Kidney epithelial cell (primary cell): ENCODE measurements at regions not wholly inside any gene's neighbourhood (a gene's known extent, or its start where the extent isn't known, plus 50 kb on each side); places are given as distances from the start of the nearest gene placed in this dataset.
A peak's percentile ranks its signal among the peaks of the same experiment; 100 is the strongest.

Experiments
- DNase-seq: peaks from one replicate; pipeline ENCODE4 v3.0.0-alpha.2; 2010; ENCODE audit warnings: low read depth
- H3K27me3 ChIP-seq: 2 replicates; pipeline ENCODE4 v1.6.0; 2011; ENCODE audit warnings: low read length; ENCODE audit not compliant: control insufficient read depth, insufficient read depth
- H3K36me3 ChIP-seq: 2 replicates; pipeline ENCODE4 v1.5.1; 2011; ENCODE audit warnings: low read length; ENCODE audit not compliant: control insufficient read depth, insufficient read depth
- H3K4me3 ChIP-seq: 2 replicates; pipeline ENCODE4 v1.5.1; 2011; ENCODE audit warnings: low read depth, mild to moderate bottlenecking, control low read depth, low read length
- TF ChIP-seq, protein P1 (sequence below): IDR thresholded peaks from 2 replicates; pipeline ENCODE4 v1.5.1; 2011; ENCODE audit warnings: mild to moderate bottlenecking, moderate library complexity, low read length, control low read depth, inconsistent platforms; ENCODE audit not compliant: insufficient read depth, poor library complexity, severe bottlenecking

DNA sequence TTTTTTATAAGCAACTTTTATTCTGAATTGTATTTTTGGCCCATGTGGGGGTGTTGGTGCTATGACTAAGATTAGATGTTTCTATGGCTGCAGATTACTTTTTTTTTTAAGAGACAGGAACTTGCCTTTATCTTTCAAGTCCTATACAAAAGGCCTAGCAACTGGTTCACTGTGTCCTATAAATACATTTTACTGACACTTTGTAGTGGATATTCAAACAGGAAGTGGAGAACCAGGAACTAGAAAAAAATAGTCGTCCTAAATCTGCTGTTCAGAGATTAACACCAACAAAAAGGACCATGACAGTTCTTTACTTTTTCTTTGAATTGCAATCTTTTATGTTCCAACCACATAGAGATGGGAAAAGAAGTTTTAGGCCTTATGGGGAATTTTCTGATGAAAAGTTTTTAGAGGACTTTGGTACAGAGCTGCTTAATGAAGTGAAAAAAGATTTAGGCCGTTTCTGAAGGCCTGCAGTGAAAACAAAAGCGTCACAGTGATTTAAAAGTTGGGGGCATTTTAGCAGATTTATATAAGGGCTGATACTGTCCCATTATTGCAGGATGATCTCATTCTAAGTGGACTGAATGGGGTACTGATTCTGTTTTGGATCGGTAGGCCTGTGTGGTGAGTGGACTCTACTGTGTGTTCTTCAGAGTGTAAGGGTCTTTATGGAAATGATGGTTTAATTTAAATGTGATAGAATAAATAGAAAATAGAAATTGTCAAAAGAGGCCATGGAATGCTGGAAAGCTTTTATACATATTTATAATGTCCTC, 136.4 kb upstream of the DEPDC1 start:
- DNase-seq = no peak
- no peaks in the 10 kb centered on the region for H3K27me3 ChIP-seq
- no peaks in the 10 kb centered on the region for H3K36me3 ChIP-seq
- H3K4me3 ChIP-seq = no peak overlapping the region
- TF ChIP-seq, protein P1, sequence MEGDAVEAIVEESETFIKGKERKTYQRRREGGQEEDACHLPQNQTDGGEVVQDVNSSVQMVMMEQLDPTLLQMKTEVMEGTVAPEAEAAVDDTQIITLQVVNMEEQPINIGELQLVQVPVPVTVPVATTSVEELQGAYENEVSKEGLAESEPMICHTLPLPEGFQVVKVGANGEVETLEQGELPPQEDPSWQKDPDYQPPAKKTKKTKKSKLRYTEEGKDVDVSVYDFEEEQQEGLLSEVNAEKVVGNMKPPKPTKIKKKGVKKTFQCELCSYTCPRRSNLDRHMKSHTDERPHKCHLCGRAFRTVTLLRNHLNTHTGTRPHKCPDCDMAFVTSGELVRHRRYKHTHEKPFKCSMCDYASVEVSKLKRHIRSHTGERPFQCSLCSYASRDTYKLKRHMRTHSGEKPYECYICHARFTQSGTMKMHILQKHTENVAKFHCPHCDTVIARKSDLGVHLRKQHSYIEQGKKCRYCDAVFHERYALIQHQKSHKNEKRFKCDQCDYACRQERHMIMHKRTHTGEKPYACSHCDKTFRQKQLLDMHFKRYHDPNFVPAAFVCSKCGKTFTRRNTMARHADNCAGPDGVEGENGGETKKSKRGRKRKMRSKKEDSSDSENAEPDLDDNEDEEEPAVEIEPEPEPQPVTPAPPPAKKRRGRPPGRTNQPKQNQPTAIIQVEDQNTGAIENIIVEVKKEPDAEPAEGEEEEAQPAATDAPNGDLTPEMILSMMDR = no peak

DNA sequence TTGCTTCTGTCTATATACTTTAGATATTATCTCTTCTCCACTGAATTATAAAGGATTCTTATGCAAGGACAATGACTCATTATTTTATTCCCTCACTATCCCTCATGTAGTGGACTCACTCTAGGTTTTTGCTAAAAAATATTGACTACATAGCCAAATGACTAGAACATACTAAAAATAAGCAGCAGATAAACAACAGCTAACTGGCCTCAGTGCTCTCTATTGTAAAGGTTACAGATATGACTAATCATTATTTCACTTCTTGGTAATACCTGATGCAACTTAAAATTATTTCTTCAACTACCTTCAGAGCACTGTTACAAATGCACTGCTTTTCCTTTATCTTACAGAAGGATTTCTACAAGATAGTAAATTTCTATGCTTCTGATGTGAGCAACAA, 147.6 kb upstream of the DEPDC1 start:
- Histone ChIP-seq H3K27me3 (no peaks in the 10 kb centered on the region), H3K4me3 (no peak overlapping the region), H3K36me3 (no peaks in the 10 kb centered on the region)
- TF ChIP-seq, protein P1 = no peak
- no peak for DNase-seq

DNA sequence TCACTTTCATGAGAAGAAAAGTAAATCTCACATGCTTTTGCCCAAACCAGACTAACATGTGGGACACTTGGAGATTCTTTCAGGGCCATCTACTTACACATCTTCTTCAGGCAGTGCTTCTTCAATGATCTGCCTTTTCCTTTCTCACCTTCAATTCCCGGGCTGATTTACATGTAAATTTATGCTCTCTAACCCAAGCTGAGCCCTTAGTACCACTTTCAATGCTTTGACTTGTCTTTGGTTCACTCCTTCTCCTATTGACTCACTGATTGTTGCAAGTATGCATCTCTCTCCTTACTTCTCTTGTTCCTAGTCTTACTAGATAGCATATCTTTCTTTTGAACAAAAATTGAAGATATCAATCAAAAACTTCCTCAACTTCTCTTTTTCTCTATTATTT, 154.2 kb upstream of the DEPDC1 start:
- TF ChIP-seq, protein P1 = no peak
- Histone ChIP-seq H3K36me3 (no peaks in the 10 kb centered on the region), H3K4me3 (no peak overlapping the region), H3K27me3 (no peaks in the 10 kb centered on the region)
- DNase-seq = no peak

DNA sequence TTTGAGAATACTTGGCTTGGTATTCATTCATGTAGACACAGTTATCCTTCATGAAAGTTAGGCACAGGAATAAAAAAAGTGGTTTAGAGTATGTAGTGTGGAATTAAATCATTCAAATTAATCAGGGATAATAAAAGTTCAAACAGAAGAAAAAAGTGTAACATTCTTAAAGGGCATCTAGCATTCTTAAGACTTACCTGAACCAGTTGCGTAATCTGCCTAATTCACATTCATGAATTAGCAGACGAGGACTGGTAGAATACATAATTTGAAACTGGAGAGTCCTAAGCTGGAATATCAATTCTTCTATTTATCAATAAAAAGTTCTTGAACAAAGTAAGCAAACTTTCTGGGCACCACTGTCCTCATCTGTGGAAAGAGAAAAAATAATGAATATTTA, 157.0 kb upstream of the DEPDC1 start:
- Histone ChIP-seq H3K36me3 (no peaks in the 10 kb centered on the region), H3K4me3 (no peak overlapping the region), H3K27me3 (no peaks in the 10 kb centered on the region)
- DNase-seq = no peak
- TF ChIP-seq, protein P1 = no peak

DNA sequence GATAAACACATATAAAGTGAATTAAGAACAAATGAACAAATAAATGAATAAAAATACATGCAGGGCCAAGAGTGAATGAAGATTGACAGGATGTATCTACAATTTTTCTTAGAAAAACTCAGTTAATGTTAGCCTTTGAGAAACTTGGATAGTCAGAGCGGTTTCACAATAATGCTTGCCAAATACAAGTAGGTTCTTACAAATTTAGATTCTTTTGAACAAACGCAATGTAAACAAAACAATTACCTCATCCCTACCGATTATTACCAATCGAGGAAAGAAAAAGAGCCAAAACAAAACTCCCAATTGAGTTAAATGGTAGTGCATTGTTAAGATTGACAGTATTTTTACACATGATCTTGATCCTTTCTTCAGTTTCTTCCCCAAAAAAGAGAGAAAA, 176.9 kb upstream of the DEPDC1 start:
- Histone ChIP-seq H3K36me3 (no peaks in the 10 kb centered on the region), H3K4me3 (no peak overlapping the region), H3K27me3 (no peaks in the 10 kb centered on the region)
- TF ChIP-seq, protein P1 = no peak
- no peak for DNase-seq

DNA sequence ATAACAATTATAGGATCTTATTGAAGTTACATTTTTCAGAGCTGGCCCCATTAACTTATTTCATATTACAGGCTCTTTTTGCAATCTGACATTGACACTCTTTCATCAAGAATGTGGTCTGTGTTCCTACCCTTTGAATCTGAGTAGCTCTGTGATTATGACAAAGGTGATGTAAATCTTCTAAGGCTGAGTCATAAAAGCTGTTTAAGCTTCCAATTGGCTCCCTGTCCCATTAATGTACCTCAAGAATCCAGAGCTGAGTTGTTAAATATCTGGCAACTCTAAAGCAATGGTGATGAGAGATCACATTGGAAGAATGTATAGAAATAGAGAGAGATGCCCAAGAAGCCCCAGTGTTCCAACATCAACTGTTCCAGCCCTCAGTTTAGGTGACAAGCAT, 178.5 kb upstream of the DEPDC1 start:
- peak; percentile 4 for DNase-seq
- TF ChIP-seq, protein P1 = no peak
- no peaks in the 10 kb centered on the region for H3K27me3 ChIP-seq

More for the DNA sequence above, 178.5 kb upstream of the DEPDC1 start:
- no peak overlapping the region for H3K4me3 ChIP-seq
- no peaks in the 10 kb centered on the region for H3K36me3 ChIP-seq
